ENCODE measurements at regions not wholly inside any gene's neighbourhood (a gene's known extent, or its start where the extent isn't known, plus 50 kb on each side); places are given as distances from the start of the nearest gene placed in this dataset.

DNA sequence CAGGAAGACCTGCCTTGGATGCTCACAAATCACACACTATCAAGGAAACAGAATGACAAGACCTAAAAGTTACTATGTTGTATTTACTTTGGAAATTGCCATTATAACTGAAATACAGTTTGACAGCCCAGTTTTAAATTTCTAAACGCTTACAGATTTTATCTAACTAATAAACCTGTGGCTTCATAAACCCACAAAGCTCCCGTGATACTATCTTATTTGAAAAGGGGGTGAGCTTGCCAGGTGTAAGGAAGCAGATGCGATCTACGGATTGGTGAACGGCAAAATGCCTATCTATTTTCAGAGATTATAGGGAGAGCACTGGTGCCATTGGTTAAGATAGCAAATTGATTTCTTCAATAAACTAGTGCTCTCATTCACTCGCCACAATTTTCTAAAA lies 485.5 kb downstream of the BCAT1 start:
- DNase-seq: no peak

DNA sequence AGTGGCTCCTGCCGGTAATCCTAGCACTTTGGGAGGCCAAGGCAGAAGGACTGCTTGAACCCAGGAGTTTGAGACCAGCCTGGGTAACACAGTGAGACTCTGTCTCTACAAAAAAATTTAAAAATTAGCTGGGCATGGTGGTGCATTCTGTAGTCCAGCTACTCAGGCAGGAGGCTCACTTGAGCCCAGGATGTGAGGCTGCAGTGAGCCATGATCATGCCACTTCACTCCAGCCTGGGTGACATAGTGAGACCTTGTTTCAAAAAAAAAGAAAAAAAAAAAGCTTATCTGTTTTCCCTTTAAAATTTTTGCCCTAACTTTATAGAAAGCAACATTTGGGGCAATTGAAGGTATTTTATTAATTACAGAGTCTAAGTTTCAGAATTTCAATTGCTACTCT lies 486.0 kb downstream of the BCAT1 start:
- DNase-seq: no peak

DNA sequence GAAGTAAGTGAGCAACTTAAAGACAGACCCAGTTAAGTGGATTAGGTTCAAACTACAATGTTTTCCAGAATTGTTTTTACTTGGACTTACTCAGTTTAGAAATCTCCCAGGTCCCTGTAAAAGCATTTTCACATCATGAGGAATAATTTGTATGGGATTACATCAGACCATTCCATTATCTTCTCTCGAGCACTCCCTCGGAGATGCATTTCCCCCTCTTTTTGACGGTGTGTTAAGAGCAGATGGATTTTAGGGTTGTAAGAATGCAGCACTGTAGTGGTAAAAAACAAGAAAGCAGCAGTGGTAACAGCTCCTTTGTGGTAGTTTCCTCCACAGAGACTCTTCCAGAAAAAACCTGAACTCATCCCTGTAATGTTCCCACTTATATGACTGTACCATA lies 488.4 kb downstream of the BCAT1 start:
- DNase-seq: no peak

GRCh38 chr12:24460099-24460498 lies 488.8 kb downstream of the BCAT1 start:
- no peak for DNase-seq

- DNase-seq: no peak
Measured at GRCh38 chr12:24455811-24456210, 493.1 kb downstream of the BCAT1 start.

DNA sequence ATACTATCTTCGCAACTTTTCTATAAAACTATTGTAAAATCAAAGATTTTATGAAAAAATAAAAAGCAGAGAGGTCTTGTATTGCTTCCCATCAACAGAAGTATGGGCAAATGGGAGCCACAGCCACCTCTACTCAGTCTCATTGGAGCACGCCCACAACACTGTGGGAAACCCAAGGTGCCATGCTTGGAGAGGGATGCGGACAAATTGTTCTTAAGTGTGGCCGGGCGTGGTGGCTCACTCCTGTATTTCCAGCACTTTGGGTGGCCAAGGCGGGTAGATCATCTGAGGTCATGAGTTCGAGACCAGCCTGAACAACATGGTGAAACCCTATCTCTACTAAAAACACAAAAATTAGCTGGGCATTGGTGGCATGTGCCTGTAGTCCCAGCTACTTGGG lies 498.2 kb upstream of the SOX5 start:
- no peak for DNase-seq

GRCh38 chr12:24446287-24446686 lies 496.8 kb upstream of the SOX5 start:
- DNase-seq: no peak

GRCh38 chr12:24444634-24445033 lies 495.2 kb upstream of the SOX5 start:
- no peak for DNase-seq

DNA sequence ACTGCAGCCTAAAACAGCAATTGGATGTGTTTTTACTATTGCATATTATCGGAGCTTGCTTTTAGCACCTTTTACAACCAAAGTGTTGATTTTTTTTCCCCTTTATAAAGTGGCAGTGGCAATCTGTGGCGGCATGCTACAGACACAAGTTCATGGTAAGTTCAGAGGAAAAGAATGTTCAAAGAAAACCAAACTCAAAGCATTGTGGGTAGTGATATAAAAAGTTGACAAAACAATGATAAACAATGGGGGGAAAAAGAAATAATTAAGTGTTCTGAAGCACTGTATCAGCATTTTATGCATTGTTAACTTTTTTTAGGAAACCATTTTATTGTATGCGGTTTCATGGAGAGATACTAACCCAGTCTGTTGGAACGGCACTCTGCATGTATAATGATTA lies 492.0 kb upstream of the SOX5 start:
- DNase-seq: no peak

DNA sequence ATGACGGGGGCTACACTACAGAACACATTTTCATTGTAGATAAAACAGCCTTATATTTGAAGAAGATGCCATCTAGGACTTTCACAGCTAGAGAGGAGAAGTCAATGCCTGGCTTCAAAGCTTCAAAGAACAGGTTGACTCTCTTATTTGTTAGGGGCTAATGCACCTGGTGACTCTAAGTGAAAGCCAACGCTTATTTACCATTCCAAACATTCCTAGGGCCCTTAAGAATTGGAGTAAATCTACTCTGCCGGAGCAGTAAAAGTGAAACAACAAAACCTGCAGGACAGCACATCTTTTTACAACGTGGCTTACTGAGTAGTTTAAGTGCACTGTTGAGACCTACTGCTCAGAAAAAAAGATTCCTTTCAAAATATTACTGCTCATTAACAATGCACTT lies 487.2 kb upstream of the SOX5 start:
- DNase-seq: no peak

DNA sequence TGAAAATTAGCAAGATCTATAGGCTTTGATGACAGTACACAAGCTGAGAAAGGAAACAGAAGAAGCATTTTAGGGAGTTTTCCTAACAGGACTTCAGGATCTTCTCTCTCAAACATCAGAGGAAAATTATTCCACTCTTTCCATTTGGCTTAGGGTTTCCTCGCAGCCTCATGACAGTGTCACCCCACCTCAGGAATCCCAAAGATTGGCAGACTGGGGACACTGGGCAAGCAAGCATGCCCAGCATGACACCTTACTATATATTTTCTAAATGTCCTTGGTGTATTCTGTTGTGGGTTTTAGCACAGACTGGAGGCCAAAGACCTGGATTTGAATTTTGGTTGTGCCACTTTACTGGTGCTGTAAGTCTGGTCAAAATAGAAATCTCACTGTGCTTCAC lies 482.4 kb upstream of the SOX5 start:
- no peak for DNase-seq

DNA sequence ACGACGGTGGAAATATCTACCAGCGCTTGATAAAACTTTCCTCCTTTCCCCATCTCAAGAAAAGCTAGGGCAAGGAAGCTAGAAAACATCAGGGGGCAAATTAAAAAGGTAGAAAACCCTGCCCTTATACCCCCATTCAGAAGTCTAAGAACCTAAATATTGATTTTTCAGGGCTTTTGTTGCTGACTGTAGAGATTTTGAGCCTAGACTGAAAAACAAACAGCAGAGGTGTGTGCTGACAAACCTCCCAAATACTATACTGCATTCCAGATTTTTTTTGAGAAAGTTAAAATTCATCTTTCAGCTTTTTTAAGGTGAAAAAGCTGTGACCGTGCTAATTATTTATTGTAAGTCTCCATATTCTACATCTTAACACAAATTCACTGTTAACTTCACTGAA lies 478.3 kb upstream of the SOX5 start:
- DNase-seq: no peak

- DNase-seq: no peak
Measured at GRCh38 chr12:24425601-24425970, 476.1 kb upstream of the SOX5 start.

GRCh38 chr12:24424889-24425600 lies 475.6 kb upstream of the SOX5 start:
- no peak for DNase-seq

- DNase-seq: no peak
Measured at GRCh38 chr12:24424376-24424775, 474.9 kb upstream of the SOX5 start.

DNA sequence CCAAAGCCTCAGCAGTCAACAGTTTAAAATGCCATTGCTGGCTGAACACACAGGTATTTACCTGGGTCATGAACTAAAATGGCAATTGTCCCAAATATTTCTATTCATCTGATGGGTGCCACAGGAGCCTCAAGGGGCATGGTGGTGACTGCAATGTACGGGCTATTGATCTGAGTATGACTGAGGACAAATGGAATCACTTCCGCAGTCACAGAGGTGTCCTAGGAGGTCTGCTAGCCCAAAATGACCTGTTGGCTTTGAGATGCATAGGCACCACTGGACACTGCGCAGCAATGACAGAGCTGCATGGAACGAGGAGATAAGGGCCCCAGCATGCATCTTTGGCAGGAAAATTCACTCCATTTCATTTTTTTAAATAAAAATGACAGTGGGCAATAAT lies 474.1 kb upstream of the SOX5 start:
- DNase-seq: no peak

DNA sequence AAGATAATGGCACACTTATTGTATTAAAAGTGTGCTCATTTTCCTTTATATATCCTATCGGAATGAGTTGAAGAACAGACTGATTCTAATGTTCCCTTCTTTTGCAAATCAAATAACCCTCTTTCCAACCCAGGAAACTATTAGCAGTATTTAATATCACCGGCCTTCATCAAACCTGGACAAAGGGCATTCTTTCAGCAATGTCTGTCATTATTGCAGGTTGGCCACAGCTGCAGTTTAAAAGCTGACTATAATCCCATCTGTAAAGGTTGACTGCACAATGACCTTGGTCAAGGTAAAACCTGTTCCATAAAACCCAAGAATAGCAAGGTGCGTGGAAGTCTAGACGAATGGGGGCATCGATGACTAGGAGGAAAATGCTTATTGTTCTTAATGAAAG lies 472.3 kb upstream of the SOX5 start:
- DNase-seq: no peak

GRCh38 chr12:24418157-24418556 lies 468.7 kb upstream of the SOX5 start:
- DNase-seq: no peak

DNA sequence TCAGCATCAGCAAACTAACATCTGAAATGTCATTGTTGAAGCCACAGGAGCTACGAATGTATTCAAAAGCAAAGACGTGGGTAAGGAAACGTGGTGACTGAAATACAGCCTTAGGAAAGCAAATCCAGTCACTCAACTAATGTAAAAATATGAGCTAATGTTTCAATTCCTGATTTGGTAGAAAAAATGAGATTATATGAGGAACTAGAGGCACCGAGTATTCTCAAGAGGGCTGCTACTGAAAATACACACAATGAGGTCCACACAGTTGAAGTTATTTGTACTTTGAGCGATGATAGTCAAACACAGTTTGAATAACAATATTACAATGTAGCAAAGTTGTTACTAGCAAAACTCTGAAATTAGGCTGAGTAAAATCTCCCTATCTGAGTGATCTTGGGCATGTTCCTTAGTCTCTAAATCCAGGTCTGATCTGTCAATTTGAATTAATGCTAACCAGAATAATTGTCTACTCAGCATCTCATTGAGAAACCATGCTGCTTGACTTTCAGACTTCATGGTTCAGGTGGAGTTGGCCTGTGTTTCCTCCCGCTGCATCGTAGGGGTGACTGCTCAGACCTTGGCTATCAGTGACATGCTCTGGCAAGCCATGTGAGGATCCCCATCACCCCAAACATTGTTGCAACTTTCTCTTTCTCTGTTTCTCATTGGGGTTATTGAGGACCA lies 467.1 kb upstream of the SOX5 start:
- no peak for DNase-seq

GRCh38 chr12:24415934-24416333 lies 466.5 kb upstream of the SOX5 start:
- no peak for DNase-seq

GRCh38 chr12:24414480-24414879 lies 465.0 kb upstream of the SOX5 start:
- DNase-seq: no peak

DNA sequence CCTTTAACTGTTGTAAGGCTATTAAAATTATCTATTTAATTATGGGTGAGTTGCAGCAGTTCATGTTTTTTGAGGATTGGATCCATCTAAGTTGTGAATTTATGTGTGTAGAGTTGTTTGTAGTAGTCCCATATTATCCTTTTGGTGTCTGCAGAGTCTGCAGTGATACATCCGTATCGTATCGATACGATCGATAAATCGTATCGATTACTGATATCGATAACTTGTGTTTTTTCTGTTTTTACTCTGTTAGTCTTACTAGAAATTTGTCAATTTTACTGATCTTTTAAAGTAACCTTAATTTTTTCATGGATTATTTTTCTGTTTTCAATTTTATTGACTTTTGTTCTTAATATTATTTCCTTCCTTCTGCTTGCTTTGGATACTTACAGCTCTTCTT lies 462.5 kb upstream of the SOX5 start:
- no peak for DNase-seq

GRCh38 chr12:24409868-24410267 lies 460.4 kb upstream of the SOX5 start:
- DNase-seq: no peak

- DNase-seq: no peak
Measured at GRCh38 chr12:24408305-24408704, 458.8 kb upstream of the SOX5 start.

- DNase-seq: no peak
Measured at GRCh38 chr12:24407884-24408283, 458.4 kb upstream of the SOX5 start.
